ENCODE measurements at regions not wholly inside any gene's neighbourhood (a gene's known extent, or its start where the extent isn't known, plus 50 kb on each side); places are given as distances from the start of the nearest gene placed in this dataset.

DNA sequence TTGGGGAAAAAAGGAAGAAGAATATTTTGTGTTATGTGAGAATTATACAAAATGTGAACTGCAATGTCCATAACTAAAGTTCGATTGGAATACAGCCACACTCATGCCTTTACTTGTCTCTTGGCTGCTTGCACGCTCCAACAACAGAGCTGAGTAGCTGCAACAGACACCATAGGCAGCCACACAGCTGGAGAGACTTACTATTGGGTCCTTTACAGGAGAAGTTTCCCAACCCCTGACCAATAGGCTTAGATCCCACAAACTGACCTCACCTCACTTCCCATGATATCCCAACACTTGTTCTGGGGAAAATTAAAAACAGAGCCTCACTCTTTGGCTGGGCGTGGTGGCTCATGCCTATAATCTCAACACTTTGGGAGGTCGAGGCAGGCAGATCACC is 213.8 kb downstream of the SH3BP4 start:
- TF ChIP-seq, protein P1, sequence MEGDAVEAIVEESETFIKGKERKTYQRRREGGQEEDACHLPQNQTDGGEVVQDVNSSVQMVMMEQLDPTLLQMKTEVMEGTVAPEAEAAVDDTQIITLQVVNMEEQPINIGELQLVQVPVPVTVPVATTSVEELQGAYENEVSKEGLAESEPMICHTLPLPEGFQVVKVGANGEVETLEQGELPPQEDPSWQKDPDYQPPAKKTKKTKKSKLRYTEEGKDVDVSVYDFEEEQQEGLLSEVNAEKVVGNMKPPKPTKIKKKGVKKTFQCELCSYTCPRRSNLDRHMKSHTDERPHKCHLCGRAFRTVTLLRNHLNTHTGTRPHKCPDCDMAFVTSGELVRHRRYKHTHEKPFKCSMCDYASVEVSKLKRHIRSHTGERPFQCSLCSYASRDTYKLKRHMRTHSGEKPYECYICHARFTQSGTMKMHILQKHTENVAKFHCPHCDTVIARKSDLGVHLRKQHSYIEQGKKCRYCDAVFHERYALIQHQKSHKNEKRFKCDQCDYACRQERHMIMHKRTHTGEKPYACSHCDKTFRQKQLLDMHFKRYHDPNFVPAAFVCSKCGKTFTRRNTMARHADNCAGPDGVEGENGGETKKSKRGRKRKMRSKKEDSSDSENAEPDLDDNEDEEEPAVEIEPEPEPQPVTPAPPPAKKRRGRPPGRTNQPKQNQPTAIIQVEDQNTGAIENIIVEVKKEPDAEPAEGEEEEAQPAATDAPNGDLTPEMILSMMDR (conservative IDR thresholded peaks at IDR 0.05; ENCODE audit: low read length), result no peak
- peak; percentile 9 for DNase-seq (ENCODE audit: low read depth)
- no peak overlapping the region for H3K4me3 ChIP-seq (ENCODE audit: low read length)

DNA sequence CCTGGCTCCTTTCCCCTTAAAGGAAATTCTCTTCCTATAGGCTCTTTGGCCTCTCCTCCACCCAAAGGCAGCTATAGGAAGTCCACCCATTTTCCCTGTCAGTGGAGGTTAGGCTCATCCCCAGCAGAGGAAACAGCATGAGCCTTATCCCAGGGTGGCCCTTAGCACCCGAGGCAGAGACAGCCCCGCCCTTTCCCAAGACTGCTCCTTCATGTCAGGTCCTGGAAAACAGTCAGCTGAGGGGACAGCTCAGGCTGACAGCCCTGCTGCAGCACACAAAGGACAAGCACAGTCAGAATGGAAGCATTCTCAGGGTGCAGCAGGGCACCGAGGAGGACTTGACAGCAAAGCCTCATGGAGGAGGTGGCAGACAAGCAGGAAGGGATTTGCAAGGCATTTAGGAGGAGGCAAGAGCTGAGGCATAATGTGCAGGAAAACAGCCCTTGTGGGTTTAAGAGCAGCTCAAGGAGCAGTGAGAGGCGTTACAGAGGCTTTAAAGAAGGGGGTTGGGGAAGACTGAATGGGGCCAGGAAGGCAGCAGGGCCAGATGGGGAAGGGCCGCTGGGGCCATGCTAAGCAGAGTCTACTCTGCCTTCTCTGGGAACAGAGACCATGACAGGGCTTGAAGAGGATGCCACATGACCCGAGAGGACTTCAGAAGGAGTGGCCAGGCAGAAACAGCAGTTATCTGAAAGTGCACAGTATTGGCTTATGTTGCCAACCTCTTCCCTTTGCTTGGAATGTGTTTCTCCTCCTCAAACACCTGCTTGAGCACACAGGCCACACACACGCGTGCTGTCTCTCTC is 216.6 kb downstream of the SH3BP4 start:
- no peak overlapping the region for H3K4me3 ChIP-seq (ENCODE audit: low read length)
- TF ChIP-seq, protein P1 (conservative IDR thresholded peaks at IDR 0.05; ENCODE audit: low read length), result no peak
- no peak for DNase-seq (ENCODE audit: low read depth)

DNA sequence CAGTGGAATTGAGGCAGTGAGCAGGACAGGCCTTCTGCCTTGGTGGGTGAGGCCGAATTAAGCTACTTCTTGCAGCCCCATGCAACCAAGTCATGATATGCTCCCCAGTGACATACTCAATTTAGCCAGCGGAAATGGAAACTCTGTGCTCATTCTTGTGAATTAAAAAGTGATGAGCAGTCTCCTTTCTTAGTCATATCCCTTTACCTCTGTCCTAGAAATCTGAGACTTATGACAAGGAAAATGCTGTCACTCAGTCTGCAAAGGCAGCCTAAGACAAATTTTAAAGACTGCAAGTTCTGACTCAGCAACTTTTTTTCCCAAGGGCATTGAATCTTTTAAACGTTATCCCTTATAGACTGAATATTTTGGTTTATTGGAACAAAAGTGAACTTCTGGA is 218.2 kb downstream of the SH3BP4 start:
- TF ChIP-seq, protein P1 (conservative IDR thresholded peaks at IDR 0.05; ENCODE audit: low read length), result no peak
- peak; percentile 64 for DNase-seq (ENCODE audit: low read depth)

DNA sequence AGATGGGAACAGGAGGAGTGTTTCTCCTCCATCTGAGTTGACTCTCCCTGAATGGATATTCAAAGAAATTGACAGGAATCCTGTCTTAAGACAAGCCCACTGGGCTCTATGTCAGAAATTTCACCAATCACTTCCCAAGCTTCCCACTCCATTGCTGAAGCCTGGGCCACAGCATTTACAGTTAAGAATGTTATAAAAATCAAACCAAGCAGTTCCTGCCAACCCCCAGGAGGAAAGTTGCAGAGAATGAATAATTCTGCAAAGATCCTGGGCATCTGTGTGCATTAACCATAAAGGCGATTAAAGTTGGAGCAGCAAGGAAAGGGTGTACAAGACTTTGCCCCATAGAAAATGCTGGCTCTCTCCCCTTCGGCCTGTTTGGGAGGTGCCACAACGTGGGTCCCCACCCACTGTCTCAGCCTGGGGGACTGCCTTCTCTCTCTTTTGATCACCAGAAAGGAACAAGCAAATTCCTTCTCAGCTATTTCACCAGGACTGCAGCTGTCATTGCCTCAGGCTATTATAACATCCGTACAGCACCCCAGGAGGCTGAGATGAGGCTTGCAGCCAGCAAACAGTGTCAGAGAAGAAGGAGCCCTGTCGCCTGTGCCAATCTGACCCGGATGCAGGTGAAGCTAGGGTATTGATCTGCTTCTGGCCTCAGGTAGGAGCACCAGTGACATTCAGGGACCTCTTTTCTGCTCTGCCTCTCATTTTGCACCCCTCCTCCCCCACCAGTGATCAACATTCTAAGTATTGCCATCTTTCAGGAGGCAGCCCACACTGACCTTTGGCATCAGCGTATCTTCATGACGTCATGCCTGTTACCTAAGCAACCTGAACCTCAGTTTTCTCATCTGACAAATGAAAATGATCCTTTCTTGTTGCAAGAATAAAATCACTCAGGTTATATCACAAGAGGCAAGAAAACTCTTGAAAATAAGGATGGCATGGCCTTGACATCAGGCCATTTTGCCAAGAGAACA is 219.0 kb downstream of the SH3BP4 start:
- TF ChIP-seq, protein P1 (conservative IDR thresholded peaks at IDR 0.05; ENCODE audit: low read length), result peak; percentile 63
- peak; percentile 90 for DNase-seq (ENCODE audit: low read depth)
- H3K4me3 ChIP-seq (ENCODE audit: low read length), result no peak overlapping the region

More for the DNA sequence above, 218.2 kb downstream of the SH3BP4 start:
- H3K4me3 ChIP-seq (ENCODE audit: low read length), result no peak overlapping the region

DNA sequence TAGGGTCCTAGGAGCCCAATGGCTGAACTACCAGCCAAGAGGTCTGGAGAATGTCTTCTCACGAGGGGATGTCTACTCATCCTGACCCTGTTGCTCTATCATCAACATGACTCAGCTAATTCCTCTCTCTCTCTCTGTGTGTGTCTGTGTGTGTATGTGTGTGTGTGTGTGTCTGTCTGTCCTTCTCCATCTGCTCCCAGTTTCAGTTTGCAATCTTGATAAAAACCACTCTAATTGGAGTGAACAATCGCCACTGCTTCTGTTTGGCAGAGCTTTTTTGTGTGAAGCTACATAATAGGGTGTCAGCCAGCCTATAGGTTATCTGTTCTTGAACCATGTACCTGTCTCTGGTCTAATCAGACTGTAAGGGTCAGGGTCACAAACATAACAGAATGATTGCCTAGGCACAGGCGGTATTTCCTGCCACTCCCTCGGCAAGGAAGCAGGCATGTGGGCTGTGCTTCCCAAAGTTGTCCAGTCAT is 219.8 kb downstream of the SH3BP4 start:
- no peak overlapping the region for H3K4me3 ChIP-seq (ENCODE audit: low read length)
- TF ChIP-seq, protein P1 (conservative IDR thresholded peaks at IDR 0.05; ENCODE audit: low read length), result no peak
- peak; percentile 94 for DNase-seq (ENCODE audit: low read depth)

DNA sequence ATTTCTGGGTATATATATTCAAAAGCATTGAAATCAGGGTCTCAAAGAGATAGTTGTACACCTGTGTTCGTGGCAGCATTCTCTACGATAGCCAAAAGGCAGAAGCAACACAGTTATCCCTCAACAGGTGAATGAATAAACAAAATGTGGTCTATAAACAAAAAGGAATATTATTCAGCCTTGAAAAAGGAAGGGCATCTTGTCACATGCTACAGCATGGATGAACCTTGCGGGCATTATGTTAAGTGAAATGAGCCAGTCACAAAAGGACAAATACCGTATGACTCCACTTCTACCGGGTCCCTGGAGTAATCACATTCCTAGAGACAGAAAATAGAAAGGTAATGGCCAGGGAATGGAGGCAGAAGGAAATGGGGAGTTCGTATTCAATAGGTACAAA is 228.8 kb downstream of the SH3BP4 start:
- no peak overlapping the region for H3K4me3 ChIP-seq (ENCODE audit: low read length)
- no peak for DNase-seq (ENCODE audit: low read depth)
- TF ChIP-seq, protein P1 (conservative IDR thresholded peaks at IDR 0.05; ENCODE audit: low read length), result no peak

Measured in AG10803 (cell line).